ENCODE measurements at regions not wholly inside any gene's neighbourhood (a gene's known extent, or its start where the extent isn't known, plus 50 kb on each side); places are given as distances from the start of the nearest gene placed in this dataset.

GRCh38 chr5:3359642-3360041 is 236.0 kb upstream of the IRX1 start:
- no peak for DNase-seq

- DNase-seq = no peak
Observed at GRCh38 chr5:3357291-3357690, 238.3 kb upstream of the IRX1 start.

DNA sequence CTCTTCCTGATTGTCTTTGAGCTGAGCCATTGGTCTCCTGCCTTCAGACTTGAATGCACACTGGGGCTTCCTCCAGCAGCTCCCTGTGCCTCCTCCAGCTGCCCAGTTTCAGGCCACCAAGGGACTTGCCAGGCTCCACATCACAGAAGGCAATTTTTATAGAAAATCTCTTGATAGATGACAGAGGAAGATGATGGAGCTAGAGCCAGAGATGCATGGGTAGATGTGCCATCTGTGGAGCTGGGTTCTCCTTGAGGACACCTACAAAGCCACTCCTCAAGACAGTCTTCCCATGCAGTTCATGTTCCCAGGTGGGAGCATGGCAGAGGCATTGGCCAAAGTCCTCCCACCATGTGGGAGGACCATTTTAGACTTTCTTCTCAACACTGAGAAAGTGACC is 239.6 kb upstream of the IRX1 start:
- no peak for DNase-seq

- DNase-seq = no peak
Observed at GRCh38 chr5:3355126-3355525, 240.5 kb upstream of the IRX1 start.

DNA sequence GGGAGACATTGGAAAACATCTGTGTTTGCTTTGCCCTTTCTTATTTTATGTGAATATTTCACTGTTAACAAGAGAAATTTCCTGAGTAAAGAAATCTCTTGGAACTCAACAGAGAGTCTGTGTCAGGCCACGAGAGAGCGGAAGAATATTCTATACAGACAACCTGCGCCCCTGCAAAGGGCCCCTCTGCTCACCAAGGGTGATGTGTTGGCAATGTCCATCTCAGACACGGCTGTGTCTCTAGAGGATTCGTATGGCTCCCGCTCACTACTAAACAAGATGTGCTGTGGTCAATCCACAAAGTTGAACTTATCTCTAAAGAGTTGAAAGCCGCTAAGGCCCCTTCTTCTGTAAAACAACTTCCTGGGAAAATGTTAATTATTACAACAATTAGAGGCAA is 241.0 kb upstream of the IRX1 start:
- no peak for DNase-seq

GRCh38 chr5:3353561-3353960 is 242.1 kb upstream of the IRX1 start:
- no peak for DNase-seq

GRCh38 chr5:3352711-3353110 is 242.9 kb upstream of the IRX1 start:
- DNase-seq = no peak

DNA sequence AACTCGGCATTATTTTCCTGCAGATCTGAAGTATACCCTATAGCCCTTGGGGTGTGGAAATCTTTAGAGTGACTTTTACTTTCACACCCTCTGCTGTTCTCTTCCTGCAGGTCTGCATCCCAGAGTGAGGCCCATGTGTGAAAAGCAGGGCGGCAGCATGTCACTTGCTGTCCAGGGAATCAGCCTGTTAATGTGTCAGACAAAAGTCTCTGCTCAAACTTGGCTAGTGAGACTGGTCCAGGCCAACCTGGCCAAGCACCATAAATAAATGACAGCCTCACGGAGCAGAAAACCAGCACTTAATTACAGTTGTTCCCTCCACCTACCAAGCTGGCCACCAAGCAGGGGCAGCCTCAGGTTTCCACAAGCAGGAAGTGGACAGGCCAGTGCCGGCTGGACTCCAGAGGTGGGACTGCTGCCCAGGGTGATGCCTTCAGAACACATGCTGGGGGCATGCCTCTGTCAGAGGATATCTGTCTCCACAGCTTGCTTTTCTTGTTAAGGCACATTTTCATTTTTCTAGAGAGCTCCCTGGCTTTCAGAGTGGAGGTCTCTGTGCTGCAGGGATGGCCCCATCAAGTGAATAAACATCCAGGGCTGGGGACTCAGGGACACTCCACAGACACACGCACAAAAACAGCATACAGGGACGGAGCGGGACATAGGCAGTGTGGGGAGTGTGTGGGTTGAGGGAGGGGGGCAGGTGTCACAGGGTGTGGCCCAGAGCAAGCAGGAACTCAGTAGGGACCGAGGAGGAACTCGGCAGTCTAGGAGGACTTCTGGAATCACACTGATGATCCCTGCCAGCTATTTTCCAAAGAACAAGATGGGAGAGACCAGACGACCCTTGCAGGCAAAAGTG is 243.8 kb upstream of the IRX1 start:
- no peak for DNase-seq

DNA sequence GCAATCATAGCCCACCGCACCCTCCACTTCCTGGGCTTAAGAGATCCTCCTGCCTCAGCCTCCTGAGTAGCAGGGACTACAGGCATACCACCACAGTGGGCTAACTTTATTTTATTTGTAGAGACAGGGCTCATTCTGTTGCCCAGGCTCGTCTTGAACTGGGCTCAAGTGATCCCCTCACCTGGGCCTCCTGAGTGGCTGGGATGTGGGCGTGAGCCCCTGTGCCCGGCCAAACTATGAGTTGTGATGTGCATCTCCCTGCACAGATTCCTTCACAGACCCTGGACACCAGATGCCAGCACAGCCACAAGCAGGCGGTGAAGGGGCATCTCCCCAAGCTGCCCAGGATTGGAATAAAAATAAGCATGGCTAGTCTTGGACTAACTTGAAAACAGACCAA is 244.9 kb upstream of the IRX1 start:
- DNase-seq = no peak

- no peak for DNase-seq
Observed at GRCh38 chr5:3349704-3350565, 245.7 kb upstream of the IRX1 start.

- DNase-seq = no peak
Observed at GRCh38 chr5:3348576-3349535, 246.8 kb upstream of the IRX1 start.

DNA sequence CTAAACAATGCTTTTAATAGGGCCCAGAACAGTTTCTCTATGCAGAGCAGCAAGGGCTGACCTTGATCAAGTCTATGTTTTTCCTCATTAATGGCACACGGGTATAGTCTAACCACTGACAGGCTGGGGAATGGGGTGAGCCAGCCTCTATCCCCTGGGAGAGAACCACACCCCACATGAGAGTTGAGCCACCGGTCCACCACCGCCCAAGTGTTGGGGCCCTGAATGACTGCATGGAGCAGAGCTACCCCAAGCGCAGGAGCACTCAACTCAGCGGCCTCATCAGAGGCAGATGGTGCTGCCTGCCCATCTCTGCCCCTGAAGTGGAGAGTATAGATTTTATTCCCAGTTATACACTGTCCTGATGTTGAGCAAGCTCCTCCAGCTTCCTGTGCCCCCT is 247.9 kb upstream of the IRX1 start:
- no peak for DNase-seq

DNA sequence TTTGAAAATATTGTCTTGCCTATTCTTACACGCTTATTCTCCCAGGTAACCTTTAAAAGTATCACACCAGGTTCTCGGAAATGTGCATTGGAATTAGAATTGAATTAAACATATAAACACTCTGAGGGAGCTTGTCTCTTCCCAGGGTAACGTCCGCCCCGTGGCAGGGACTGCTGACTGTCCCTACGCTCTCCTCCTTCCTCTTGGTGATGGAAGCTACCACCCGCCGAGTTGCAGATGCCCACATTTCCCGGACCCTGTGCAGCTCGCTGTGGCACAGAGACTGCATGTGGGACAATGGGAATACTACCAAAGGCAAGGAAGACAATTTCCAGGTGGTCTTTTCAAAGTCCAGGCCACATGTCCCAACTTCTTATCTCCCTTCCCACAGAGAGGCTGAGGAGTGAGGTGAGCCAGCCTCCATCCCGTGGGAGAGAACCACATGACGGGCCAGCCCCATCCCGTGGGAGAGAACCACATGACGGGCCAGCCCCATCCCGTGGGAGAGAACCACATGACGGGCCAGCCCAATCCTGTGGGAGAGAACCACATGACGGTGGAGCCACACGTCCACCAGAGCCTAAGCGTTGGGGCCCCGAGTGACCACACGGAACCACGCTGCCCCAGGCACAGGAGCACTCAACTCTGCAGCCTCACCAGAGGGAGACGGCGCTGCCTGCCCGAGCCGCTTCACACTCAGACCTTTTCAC is 249.4 kb upstream of the IRX1 start:
- DNase-seq = no peak

DNA sequence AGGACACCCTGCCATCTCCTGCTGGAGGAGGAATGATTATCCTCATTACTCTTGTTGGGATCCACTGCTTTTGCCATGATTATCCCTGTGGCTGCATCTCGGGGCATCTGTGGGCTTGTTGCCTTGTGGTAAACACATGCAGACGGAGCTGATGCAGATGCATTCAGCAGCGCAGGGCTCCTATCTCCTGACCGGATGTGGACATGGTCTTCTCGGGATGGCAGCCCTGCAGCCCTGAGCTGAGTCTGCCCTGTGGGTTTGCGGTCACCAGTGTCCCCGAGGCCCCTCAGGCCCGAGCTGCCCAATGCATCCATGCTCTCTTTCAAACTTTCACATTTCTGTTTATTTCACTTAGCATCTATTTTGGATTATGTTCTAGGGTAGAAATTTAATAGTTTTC is 250.4 kb upstream of the IRX1 start:
- no peak for DNase-seq

DNA sequence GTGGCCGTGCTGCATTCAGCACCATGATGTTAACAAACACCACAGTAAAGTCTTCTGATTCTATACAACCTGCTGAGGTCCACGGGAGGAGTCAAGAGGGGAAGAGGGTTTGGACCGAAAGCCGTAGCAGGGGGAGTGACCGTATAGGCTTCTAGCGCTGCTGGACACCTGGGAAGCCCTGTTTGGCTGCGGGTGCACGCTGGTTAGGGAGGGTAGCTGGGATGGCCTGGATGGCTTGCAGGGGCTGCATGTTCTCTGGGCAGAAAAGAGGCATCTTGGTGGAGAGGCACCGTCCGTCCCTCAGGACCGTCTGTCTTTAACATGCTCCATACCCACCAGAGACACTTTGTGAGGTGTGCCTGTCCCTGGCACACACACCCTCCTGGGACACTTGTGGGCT is 251.0 kb upstream of the IRX1 start:
- no peak for DNase-seq

DNA sequence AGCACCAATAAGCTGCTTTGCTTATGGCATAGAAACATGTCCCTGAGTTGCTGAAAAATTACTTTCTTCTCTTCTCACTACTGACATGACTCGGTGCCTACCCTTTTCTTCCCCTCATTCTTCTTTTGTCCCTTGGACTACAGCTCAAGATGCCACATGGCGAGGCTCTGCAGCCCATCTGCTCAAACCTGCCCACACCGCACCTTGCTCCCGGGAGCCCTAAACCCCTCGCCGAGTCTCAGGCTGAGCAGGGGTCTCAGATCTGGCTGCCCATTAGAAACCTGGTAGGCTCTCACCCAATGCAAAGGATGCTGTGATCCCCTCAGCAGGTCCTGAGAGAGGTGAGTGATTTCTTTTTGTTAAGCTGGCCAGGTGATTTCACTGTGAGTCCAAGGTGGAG is 251.7 kb upstream of the IRX1 start:
- no peak for DNase-seq

DNA sequence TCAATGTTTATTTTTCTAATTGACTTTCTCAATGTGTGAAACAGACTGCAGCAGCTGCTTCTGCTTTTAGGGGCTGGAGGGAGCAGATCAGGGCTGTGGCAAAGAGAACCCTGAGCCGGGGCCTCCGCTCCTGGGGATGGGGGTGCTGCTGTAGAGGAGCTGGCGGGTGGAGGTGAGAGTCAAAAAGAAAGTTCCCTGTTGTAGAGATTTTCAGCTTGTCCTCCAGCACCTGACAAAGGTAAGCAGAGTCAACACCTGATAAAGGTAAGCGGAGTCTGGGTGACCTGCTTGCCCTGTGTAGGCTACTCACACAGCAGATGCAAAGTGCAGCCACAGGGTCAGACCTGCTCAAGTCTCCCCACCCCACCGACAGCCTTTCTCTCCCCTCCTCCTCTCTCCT is 252.4 kb upstream of the IRX1 start:
- no peak for DNase-seq

GRCh38 chr5:3342271-3343100 is 253.1 kb upstream of the IRX1 start:
- DNase-seq = no peak

DNA sequence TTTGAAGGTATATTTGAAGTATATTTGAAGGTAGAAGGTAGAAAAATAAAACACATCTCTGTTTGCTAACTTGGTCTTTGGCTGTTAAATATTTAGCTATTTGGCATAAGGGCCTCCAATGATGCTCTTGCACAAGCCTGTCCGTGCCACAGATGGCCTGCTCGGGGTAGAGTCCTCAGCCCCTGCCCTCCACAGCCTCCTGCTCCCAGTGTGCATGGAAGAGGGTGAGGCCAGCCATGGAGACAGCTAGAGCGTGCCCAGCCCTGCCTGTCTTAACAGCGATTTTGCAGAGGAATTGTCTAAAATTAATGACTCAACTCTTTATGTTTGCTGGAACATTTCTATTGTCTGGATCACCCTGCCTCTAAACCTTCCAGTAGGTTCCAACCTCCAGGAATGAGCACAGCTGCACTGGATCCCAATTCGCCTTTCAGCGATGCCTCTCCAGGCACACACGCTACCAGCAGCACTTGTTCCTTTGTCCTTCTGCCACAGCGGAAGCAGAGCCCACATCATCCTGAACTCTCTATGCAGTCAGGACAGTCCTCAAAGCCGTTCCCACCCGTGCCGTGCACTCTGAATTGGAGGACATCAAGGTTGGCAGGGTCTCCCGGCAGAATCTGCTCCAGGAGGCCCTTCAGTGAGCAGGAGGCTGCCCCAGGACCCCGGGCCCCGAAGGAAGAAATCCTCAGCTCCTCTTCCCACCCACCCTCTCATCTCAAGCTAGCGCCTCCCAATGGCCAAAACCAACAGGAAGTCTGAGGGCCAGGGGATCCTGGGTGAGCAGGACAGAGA is 254.0 kb upstream of the IRX1 start:
- DNase-seq = no peak

- DNase-seq = no peak
Observed at GRCh38 chr5:3340471-3340870, 255.2 kb upstream of the IRX1 start.

GRCh38 chr5:3339798-3340115 is 255.9 kb upstream of the IRX1 start:
- DNase-seq = no peak

Data from Kasumi-1 (cell line).